Neural cell (in vitro differentiated cells): ENCODE measurements at regions not wholly inside any gene's neighbourhood (a gene's known extent, or its start where the extent isn't known, plus 50 kb on each side); places are given as distances from the start of the nearest gene placed in this dataset.

Source experiments
- H2AFZ ChIP-seq: fragments of 200-600, 300-800 bp; sonication (generic), shearing (Covaris generic); 2 replicates; pipeline ENCODE4 v1.6.0; 2014; ENCODE audit warnings: low read depth, mild to moderate bottlenecking, antibody characterized with exemption, low read length, moderate library complexity
- H3F3A ChIP-seq: fragments of 200-600 bp; shearing (Covaris generic); 2 replicates; pipeline ENCODE4 v1.6.1; 2016; ENCODE audit warnings: mild to moderate bottlenecking, moderate library complexity, mixed read lengths, antibody characterized with exemption, low read length; ENCODE audit not compliant: insufficient read depth, poor library complexity, severe bottlenecking
- H3K27ac ChIP-seq: fragments of 200-600, 300-800 bp; sonication (generic), shearing (Covaris generic); 2 replicates; pipeline ENCODE4 v1.5.1; 2014; ENCODE audit warnings: mild to moderate bottlenecking, low read length, moderate library complexity
- H3K27me3 ChIP-seq: fragments of 300-800, 200-600 bp; sonication (generic), shearing (Covaris generic); 2 replicates; pipeline ENCODE4 v1.6.0; 2014; ENCODE audit warnings: mild to moderate bottlenecking, low read depth, low read length, moderate library complexity; ENCODE audit not compliant: insufficient read depth
- H3K36me3 ChIP-seq: fragments of 300-800, 200-600 bp; sonication (generic), shearing (Covaris generic); 2 replicates; pipeline ENCODE4 v1.5.1; 2014; ENCODE audit warnings: mild to moderate bottlenecking, antibody characterized with exemption, low read length, moderate library complexity; ENCODE audit not compliant: insufficient read depth
- H3K4me2 ChIP-seq: fragments of 300-800, 200-600 bp; sonication (generic), shearing (Covaris generic); 2 replicates; pipeline ENCODE4 v1.6.0; 2014; ENCODE audit warnings: mild to moderate bottlenecking, low read length
- H3K4me3 ChIP-seq: fragments of 300-800, 200-600 bp; sonication (generic), shearing (Covaris generic); 2 replicates; pipeline ENCODE4 v1.5.1; 2014; ENCODE audit warnings: mild to moderate bottlenecking, low read length, moderate library complexity
- H3K79me2 ChIP-seq: fragments of 200-600 bp; shearing (Covaris generic); replicated peaks from 2 replicates; pipeline ENCODE4 v1.6.0; 2014; ENCODE audit warnings: mild to moderate bottlenecking, low read length, moderate library complexity; ENCODE audit not compliant: insufficient read depth
- H3K9ac ChIP-seq: fragments of 300-800, 200-600 bp; sonication (generic), shearing (Covaris generic); 2 replicates; pipeline ENCODE4 v1.6.1; 2016; ENCODE audit warnings: mild to moderate bottlenecking, low read length, mixed read lengths
- H3K9me2 ChIP-seq: fragments of 200-600 bp; shearing (Covaris generic); 2 replicates; pipeline ENCODE4 v1.6.1; 2016; ENCODE audit warnings: mild to moderate bottlenecking, low read length, mixed read lengths; ENCODE audit not compliant: insufficient read depth
- H3K9me3 ChIP-seq: fragments of 200-600, 300-800 bp; sonication (generic), shearing (Covaris generic); 2 replicates; pipeline ENCODE4 v1.6.1; 2016; ENCODE audit warnings: mild to moderate bottlenecking, mixed run types, low read length, moderate library complexity, mixed read lengths
- H4K20me1 ChIP-seq: fragments of 200-600 bp; shearing (Covaris generic); 2 replicates; pipeline ENCODE4 v1.6.1; 2016; ENCODE audit warnings: mild to moderate bottlenecking, mixed run types; ENCODE audit not compliant: insufficient read depth
- EP300 ChIP-seq: fragments of 450-650 bp; conservative IDR thresholded peaks from 2 replicates; pipeline ENCODE4 v1.6.1; 2014; ENCODE audit warnings: antibody characterized with exemption, mild to moderate bottlenecking, moderate library complexity; ENCODE audit not compliant: poor library complexity, severe bottlenecking
- EZH2 ChIP-seq: fragments of 200-600, 300-800 bp; shearing (Covaris generic), sonication (generic); IDR thresholded peaks from 2 replicates; pipeline ENCODE4 v1.6.1; 2014; ENCODE audit warnings: antibody characterized with exemption, low read length, borderline replicate concordance, mild to moderate bottlenecking; ENCODE audit not compliant: insufficient read depth, poor library complexity, severe bottlenecking
- MXI1 ChIP-seq: fragments of 450-650 bp; conservative IDR thresholded peaks from 2 replicates; pipeline ENCODE4 v1.6.1; 2014; ENCODE audit warnings: antibody characterized with exemption, mild to moderate bottlenecking; ENCODE audit not compliant: poor library complexity, severe bottlenecking
- POLR2AphosphoS5 ChIP-seq: IDR thresholded peaks from 2 replicates; pipeline ENCODE4 v1.6.1; 2012
- RAD21 ChIP-seq: fragments of 450-650 bp; conservative IDR thresholded peaks from 2 replicates; pipeline ENCODE4 v1.6.1; 2014; ENCODE audit warnings: antibody characterized with exemption, mild to moderate bottlenecking, moderate library complexity
- SMC3 ChIP-seq: fragments of 450-650 bp; conservative IDR thresholded peaks from 2 replicates; pipeline ENCODE4 v1.6.1; 2014; ENCODE audit warnings: antibody characterized with exemption, mild to moderate bottlenecking, moderate library complexity; ENCODE audit not compliant: poor library complexity
- TAF1 ChIP-seq: IDR thresholded peaks from 2 replicates; pipeline ENCODE4 v1.6.1; 2012; ENCODE audit warnings: low read depth
- TF ChIP-seq, protein P1 (sequence below): fragments of 450-650 bp; IDR thresholded peaks from 2 replicates; pipeline ENCODE4 v1.5.1; 2014; ENCODE audit warnings: antibody characterized with exemption, mild to moderate bottlenecking, moderate library complexity; ENCODE audit not compliant: poor library complexity, severe bottlenecking
- TF ChIP-seq, protein P2 (sequence below): IDR thresholded peaks from 2 replicates; pipeline ENCODE4 v1.6.1; 2012; ENCODE audit warnings: borderline replicate concordance

DNA sequence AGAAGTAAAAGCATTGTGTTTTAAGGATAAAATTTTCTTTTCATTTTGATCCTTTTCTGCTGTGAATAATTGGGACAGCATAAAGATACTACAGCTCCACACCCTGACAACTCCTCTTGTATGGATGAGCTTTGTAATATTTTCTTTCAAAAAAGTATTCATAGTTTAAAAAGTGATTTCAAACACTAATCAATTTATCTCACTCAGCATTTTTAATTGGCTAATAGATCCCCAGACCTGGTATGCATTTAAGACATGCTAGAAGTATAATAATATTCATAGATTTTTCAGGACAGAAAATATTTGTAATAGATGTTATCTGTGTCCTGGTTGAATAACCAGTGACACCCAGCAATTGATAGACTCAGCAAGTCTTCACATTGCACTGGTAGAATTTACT, 510.7 kb downstream of the RIT2 start:
- TF ChIP-seq, protein P1, sequence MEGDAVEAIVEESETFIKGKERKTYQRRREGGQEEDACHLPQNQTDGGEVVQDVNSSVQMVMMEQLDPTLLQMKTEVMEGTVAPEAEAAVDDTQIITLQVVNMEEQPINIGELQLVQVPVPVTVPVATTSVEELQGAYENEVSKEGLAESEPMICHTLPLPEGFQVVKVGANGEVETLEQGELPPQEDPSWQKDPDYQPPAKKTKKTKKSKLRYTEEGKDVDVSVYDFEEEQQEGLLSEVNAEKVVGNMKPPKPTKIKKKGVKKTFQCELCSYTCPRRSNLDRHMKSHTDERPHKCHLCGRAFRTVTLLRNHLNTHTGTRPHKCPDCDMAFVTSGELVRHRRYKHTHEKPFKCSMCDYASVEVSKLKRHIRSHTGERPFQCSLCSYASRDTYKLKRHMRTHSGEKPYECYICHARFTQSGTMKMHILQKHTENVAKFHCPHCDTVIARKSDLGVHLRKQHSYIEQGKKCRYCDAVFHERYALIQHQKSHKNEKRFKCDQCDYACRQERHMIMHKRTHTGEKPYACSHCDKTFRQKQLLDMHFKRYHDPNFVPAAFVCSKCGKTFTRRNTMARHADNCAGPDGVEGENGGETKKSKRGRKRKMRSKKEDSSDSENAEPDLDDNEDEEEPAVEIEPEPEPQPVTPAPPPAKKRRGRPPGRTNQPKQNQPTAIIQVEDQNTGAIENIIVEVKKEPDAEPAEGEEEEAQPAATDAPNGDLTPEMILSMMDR: no peak
- TF ChIP-seq TAF1 (no peak), POLR2AphosphoS5 (no peak), MXI1 (no peak), EZH2 (no peak), EP300 (no peak), SMC3 (no peak), RAD21 (no peak)
- TF ChIP-seq, protein P2, sequence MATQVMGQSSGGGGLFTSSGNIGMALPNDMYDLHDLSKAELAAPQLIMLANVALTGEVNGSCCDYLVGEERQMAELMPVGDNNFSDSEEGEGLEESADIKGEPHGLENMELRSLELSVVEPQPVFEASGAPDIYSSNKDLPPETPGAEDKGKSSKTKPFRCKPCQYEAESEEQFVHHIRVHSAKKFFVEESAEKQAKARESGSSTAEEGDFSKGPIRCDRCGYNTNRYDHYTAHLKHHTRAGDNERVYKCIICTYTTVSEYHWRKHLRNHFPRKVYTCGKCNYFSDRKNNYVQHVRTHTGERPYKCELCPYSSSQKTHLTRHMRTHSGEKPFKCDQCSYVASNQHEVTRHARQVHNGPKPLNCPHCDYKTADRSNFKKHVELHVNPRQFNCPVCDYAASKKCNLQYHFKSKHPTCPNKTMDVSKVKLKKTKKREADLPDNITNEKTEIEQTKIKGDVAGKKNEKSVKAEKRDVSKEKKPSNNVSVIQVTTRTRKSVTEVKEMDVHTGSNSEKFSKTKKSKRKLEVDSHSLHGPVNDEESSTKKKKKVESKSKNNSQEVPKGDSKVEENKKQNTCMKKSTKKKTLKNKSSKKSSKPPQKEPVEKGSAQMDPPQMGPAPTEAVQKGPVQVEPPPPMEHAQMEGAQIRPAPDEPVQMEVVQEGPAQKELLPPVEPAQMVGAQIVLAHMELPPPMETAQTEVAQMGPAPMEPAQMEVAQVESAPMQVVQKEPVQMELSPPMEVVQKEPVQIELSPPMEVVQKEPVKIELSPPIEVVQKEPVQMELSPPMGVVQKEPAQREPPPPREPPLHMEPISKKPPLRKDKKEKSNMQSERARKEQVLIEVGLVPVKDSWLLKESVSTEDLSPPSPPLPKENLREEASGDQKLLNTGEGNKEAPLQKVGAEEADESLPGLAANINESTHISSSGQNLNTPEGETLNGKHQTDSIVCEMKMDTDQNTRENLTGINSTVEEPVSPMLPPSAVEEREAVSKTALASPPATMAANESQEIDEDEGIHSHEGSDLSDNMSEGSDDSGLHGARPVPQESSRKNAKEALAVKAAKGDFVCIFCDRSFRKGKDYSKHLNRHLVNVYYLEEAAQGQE: no peak
- Histone ChIP-seq H3K4me2 (no peak overlapping the region), H3F3A (no peaks in the 10 kb centered on the region), H3K27ac (no peak overlapping the region), H3K9ac (no peak overlapping the region), H2AFZ (no peak overlapping the region), H3K9me3 (no peaks in the 10 kb centered on the region), H3K36me3 (no peaks in the 10 kb centered on the region), H3K9me2 (no peaks in the 10 kb centered on the region), H3K27me3 (no peaks in the 10 kb centered on the region), H3K4me3 (no peak overlapping the region), H4K20me1 (no peaks in the 10 kb centered on the region), H3K79me2 (no peaks in the 10 kb centered on the region)

DNA sequence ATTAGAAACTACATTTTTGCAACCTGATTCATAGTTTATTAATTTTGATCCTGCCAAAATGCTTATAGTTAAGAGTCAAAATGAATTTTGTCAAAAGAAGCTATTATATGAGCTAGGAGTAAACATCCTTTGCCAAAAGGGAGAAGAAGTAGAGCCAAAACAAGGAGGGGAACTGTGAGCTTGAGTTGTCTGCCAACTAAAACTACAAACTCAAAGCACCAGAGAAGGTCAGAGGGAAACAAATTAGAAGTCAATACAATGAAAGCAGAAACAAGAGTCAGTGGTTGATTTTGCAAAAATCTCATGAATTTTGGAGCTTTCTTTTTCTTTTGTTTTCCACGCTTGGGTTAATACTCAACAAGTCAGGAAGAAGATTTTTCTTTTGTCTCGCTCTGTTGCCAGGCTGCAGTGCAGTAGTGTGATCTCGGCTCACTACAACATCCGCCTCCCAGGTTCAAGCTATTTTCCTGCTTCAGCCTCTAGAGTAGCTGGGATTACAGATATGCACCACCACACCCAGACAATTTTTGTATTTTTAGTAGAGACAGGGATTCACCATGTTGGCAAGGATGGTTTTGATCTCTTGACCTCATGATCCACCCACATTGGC, 508.5 kb downstream of the RIT2 start:
- Histone ChIP-seq H3K4me2 (no peak overlapping the region), H2AFZ (no peak overlapping the region), H3K36me3 (no peaks in the 10 kb centered on the region), H3K9ac (no peak overlapping the region), H3K4me3 (no peak overlapping the region), H3K9me2 (no peaks in the 10 kb centered on the region), H3F3A (no peaks in the 10 kb centered on the region), H3K9me3 (no peaks in the 10 kb centered on the region), H4K20me1 (no peaks in the 10 kb centered on the region), H3K27ac (no peak overlapping the region), H3K27me3 (no peaks in the 10 kb centered on the region), H3K79me2 (no peaks in the 10 kb centered on the region)
- TF ChIP-seq POLR2AphosphoS5: no peak
- TF ChIP-seq, protein P2: no peak
- no peak for TF ChIP-seq EP300
- TF ChIP-seq SMC3: no peak
- no peak for TF ChIP-seq MXI1
- no peak for TF ChIP-seq RAD21
- TF ChIP-seq, protein P1: no peak
- no peak for TF ChIP-seq TAF1
- no peak for TF ChIP-seq EZH2
